Ishikawa (cell line): ENCODE measurements at regions not wholly inside any gene's neighbourhood (a gene's known extent, or its start where the extent isn't known, plus 50 kb on each side); places are given as distances from the start of the nearest gene placed in this dataset.

Source experiments
- CEBPB ChIP-seq: IDR thresholded peaks from 2 replicates; pipeline ENCODE4 v1.6.1; 2012
- EGR1 ChIP-seq: IDR thresholded peaks from 2 replicates; pipeline ENCODE4 v1.6.1; 2012
- EP300 ChIP-seq: IDR thresholded peaks from 2 replicates; pipeline ENCODE4 v1.6.1; 2012; ENCODE audit warnings: borderline replicate concordance
- FOXM1 ChIP-seq: IDR thresholded peaks from 2 replicates; pipeline ENCODE4 v1.6.1; 2012; ENCODE audit warnings: low read depth, borderline replicate concordance
- NFIC ChIP-seq: IDR thresholded peaks from 2 replicates; pipeline ENCODE4 v1.6.1; 2012
- RAD21 ChIP-seq: IDR thresholded peaks from 2 replicates; pipeline ENCODE4 v1.6.1; 2012; ENCODE audit warnings: low read depth
- REST ChIP-seq: IDR thresholded peaks from 2 replicates; pipeline ENCODE4 v1.6.1; 2012; ENCODE audit warnings: low read depth, mild to moderate bottlenecking
- TAF1 ChIP-seq: IDR thresholded peaks from 2 replicates; pipeline ENCODE4 v1.6.1; 2012; ENCODE audit warnings: low read depth, mild to moderate bottlenecking
- TCF12 ChIP-seq: IDR thresholded peaks from 2 replicates; pipeline ENCODE4 v1.6.1; 2012; ENCODE audit warnings: low read depth
- TEAD4 ChIP-seq: IDR thresholded peaks from 2 replicates; pipeline ENCODE4 v1.6.1; 2012
- ZBTB7A ChIP-seq: IDR thresholded peaks from 2 replicates; pipeline ENCODE4 v1.6.1; 2012; ENCODE audit warnings: low read depth
- TF ChIP-seq, protein P1 (sequence below): IDR thresholded peaks from 2 replicates; pipeline ENCODE4 v1.6.1; 2012
- TF ChIP-seq, protein P2 (sequence below): IDR thresholded peaks from 2 replicates; pipeline ENCODE4 v1.6.1; 2012

- TF ChIP-seq RAD21 (no peak), CEBPB (no peak), FOXM1 (no peak), REST (no peak), ZBTB7A (no peak), TAF1 (no peak), EP300 (no peak), NFIC (no peak), TCF12 (no peak), EGR1 (no peak), TEAD4 (peak; percentile 77)
- TF ChIP-seq, protein P1, sequence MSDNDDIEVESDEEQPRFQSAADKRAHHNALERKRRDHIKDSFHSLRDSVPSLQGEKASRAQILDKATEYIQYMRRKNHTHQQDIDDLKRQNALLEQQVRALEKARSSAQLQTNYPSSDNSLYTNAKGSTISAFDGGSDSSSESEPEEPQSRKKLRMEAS = no peak
- TF ChIP-seq, protein P2, sequence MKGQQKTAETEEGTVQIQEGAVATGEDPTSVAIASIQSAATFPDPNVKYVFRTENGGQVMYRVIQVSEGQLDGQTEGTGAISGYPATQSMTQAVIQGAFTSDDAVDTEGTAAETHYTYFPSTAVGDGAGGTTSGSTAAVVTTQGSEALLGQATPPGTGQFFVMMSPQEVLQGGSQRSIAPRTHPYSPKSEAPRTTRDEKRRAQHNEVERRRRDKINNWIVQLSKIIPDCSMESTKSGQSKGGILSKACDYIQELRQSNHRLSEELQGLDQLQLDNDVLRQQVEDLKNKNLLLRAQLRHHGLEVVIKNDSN = no peak
Observed at GRCh38 chr4:181956512-181956911, 286.7 kb upstream of the TENM3 start.
